NB4 (cell line): ENCODE measurements at regions not wholly inside any gene's neighbourhood (a gene's known extent, or its start where the extent isn't known, plus 50 kb on each side); places are given as distances from the start of the nearest gene placed in this dataset.

Experiments
- DNase-seq: peaks from one replicate; pipeline ENCODE4 v3.0.0; 2010; ENCODE audit warnings: low read depth
- H3K4me3 ChIP-seq: one replicate; pipeline ENCODE4 v1.5.1; 2011; ENCODE audit warnings: mild to moderate bottlenecking, low read depth, low read length, moderate library complexity
- CTCF ChIP-seq: IDR thresholded peaks from one replicate; pipeline ENCODE4 v1.5.1; 2012; ENCODE audit warnings: low read depth, low read length
- MAX ChIP-seq: IDR thresholded peaks from 2 replicates; pipeline ENCODE4 v1.6.1; 2011; ENCODE audit warnings: low read depth, low read length
- MYC ChIP-seq: IDR thresholded peaks from 2 replicates; pipeline ENCODE4 v1.6.1; 2011; ENCODE audit warnings: low read depth, low read length
- POLR2A ChIP-seq: IDR thresholded peaks from 2 replicates; pipeline ENCODE4 v1.6.1; 2011; ENCODE audit warnings: mild to moderate bottlenecking; ENCODE audit not compliant: insufficient read length; ENCODE audit errors: extremely low read depth

GRCh38 chr12:30047516-30048254 lies 263.9 kb upstream of the TMTC1 start:
- no peak overlapping the region for H3K4me3 ChIP-seq
- no peak for DNase-seq
- no peak for TF ChIP-seq POLR2A
- no peak for TF ChIP-seq MAX
- no peak for TF ChIP-seq CTCF
- TF ChIP-seq MYC, result no peak

GRCh38 chr12:30046376-30046775 lies 262.6 kb upstream of the TMTC1 start:
- no peak overlapping the region for H3K4me3 ChIP-seq
- no peak for TF ChIP-seq POLR2A
- no peak for TF ChIP-seq MAX
- TF ChIP-seq CTCF, result no peak
- TF ChIP-seq MYC, result no peak
- no peak for DNase-seq

GRCh38 chr12:30045171-30045570 lies 261.4 kb upstream of the TMTC1 start:
- TF ChIP-seq POLR2A, result no peak
- TF ChIP-seq MAX, result no peak
- TF ChIP-seq CTCF, result no peak
- TF ChIP-seq MYC, result no peak
- no peak overlapping the region for H3K4me3 ChIP-seq
- DNase-seq, result no peak

GRCh38 chr12:30044206-30044605 lies 260.5 kb upstream of the TMTC1 start:
- no peak for DNase-seq
- no peak overlapping the region for H3K4me3 ChIP-seq
- TF ChIP-seq CTCF (no peak), MAX (no peak), MYC (no peak), POLR2A (no peak)

GRCh38 chr12:30043151-30043847 lies 259.6 kb upstream of the TMTC1 start:
- DNase-seq, result no peak
- no peak overlapping the region for H3K4me3 ChIP-seq
- TF ChIP-seq POLR2A (no peak), MYC (no peak), CTCF (no peak)
